Fibroblast of mammary gland (primary cell): ENCODE measurements at regions not wholly inside any gene's neighbourhood (a gene's known extent, or its start where the extent isn't known, plus 50 kb on each side); places are given as distances from the start of the nearest gene placed in this dataset.
A peak's percentile ranks its signal among the peaks of the same experiment; 100 is the strongest.

Experiments used
- DNase-seq: peaks from one replicate; pipeline ENCODE4 v3.0.0-alpha.2; 2010; ENCODE audit warnings: low read depth
- H3K4me3 ChIP-seq: 2 replicates; pipeline ENCODE4 v1.5.1; 2011; ENCODE audit warnings: low read depth, mild to moderate bottlenecking, low read length, moderate library complexity; ENCODE audit not compliant: control insufficient read depth
- CTCF ChIP-seq: conservative IDR thresholded peaks from 2 replicates; pipeline ENCODE4 v1.5.1; 2011; ENCODE audit warnings: low read depth, low read length, inconsistent platforms; ENCODE audit not compliant: control insufficient read depth, insufficient read depth

DNA sequence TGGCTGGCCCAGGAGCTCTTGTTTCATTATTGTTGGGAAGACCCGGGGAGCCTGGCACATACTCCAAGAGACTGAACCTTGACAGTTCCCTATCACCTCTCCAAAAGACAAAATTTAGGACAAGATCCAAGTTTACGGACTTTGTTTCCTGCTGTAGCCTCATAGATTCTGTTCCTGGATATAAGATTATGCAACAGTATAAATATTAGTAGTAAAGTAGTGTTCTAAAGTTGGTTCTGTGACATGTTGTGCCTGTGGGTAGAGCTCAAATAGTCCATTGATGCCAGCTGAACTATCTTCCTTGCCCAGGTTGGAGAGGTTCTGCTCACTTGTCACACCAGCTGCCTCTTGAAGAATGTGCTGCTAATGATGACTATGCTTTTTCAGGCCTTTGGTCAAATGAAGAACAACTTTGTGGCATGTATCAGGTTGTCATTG, 430.2 kb downstream of the DMAC1 start:
- TF ChIP-seq CTCF: no peak
- no peak for DNase-seq
- H3K4me3 ChIP-seq: no peak overlapping the region

DNA sequence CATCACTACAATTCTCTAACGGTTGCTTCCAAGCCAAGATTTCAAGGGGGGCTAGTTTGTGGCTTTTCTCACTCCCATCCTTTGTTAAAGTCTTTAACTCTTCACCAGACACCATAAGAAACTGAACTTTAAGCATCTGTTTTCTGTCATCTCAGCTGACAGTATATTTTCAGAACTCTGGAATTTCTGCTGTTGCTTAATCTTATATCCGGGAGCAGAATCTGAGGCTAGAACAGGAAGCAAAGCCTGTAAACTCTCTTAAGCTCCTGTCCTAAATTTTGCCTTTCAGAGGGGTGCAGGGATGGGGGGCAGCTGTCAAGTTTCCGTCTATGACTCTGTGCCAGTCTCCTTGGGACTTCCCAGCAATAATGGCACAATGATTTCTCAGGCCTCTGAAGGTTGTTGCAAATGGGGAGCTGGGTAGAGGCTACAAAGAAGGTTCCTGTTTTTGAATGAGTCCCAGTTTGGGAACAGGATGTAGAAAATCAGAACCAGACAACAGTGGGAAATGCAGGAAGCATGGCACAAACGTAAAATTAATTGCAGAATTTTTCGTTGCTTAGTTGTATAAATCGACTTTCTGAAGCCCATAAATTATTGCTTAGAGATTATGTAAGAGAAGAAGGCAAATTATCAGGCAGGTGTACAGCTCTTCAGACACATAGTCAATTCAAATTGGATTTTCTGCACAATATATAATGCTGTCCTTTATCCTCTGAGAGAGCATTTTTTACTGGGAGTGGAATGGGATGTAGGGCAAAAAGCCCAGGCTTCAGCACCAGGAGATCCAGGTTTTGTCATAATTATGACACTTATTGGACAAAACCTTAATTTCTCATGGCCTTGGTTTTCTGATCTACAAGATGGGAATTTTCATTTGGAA, 430.9 kb downstream of the DMAC1 start:
- no peak for TF ChIP-seq CTCF
- H3K4me3 ChIP-seq: no peak overlapping the region
- DNase-seq: peak; percentile 89

DNA sequence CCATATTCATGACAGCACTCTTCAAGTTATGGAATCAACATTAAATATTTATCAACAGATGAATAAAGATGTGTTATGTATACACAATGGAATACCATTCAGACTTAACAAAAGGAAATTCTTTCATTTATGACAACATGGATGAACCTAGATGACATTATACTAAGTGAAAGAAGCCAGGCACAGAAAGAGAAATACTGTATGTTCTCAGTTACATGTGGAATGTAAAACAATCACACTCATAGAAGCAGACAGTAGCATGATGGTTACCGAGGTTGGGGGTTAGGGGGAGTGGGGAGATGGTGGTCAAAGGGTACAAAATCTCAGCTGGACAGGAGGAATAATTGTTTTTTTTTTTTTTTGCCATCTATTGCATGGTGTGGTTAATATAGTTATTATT, 431.9 kb downstream of the DMAC1 start:
- no peak for TF ChIP-seq CTCF
- no peak for DNase-seq
- no peak overlapping the region for H3K4me3 ChIP-seq

DNA sequence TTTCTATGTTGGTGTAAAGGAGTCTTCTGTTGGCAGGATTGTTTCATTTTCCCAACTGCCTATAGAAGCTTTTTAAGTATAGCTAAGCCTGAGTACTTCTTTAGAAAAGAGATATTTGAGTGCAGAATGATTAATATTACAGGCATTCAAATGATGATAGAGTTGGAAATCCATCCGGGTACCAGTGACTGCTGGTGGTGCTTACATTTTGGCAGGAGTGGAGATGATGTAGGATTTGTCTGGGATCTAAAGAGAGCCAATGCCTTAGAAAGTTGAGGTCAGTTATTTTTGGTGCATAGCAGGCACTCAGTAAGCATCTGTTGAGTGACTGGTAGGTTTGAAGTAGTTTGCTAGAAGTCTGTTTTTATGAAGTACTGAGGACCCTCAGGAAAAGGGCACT, 433.5 kb downstream of the DMAC1 start:
- H3K4me3 ChIP-seq: no peak overlapping the region
- TF ChIP-seq CTCF: no peak
- peak; percentile 51 for DNase-seq

GRCh38 chr9:7363777-7364477, 435.7 kb downstream of the DMAC1 start:
- no peak for DNase-seq
- no peak for TF ChIP-seq CTCF
- H3K4me3 ChIP-seq: no peak overlapping the region

DNA sequence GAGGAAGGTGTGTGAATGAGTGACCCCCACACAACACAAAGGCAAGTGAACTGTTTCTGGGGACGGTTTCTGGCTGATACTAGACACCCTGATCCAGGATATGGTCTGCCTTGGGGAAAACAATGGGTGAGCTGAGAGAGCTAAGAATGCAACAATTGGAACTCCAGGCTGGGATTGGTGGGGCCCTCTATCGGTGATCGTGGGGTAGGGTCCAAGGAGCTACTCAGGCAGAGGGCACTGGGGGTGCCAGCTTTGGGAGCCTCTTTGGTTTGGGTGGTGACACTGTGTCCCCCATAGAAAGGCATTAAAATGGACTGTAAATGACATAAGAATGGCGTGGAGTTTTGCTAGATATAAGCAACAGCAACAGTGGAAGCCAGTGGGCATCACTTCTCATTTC, 439.1 kb downstream of the DMAC1 start:
- H3K4me3 ChIP-seq: no peak overlapping the region
- TF ChIP-seq CTCF: no peak
- no peak for DNase-seq
